HG03280 (cell line): ENCODE measurements at regions not wholly inside any gene's neighbourhood (a gene's known extent, or its start where the extent isn't known, plus 50 kb on each side); places are given as distances from the start of the nearest gene placed in this dataset.
A peak's percentile ranks its signal among the peaks of the same experiment; 100 is the strongest.
"Not testable (repeated sequence)": the region's sequence is repeated elsewhere in the genome, so short reads cannot be mapped to it uniquely, and the experiment has no call there.

Experiments used
- ATAC-seq: cut with Tn5 transposase; IDR thresholded peaks from one replicate; pipeline ENCODE4 v1.9.1; 2021; ENCODE audit warnings: mild to moderate bottlenecking, moderate library complexity; ENCODE audit not compliant: unreplicated experiment

- not testable (repeated sequence) for ATAC-seq
These were observed 131.8 kb downstream of the KDR start for GRCh38 chr4:54993473-54994026.

GRCh38 chr4:54992266-54992665 is 133.1 kb downstream of the KDR start:
- ATAC-seq, result no peak

GRCh38 chr4:54988655-54989054 is 136.7 kb downstream of the KDR start:
- no peak for ATAC-seq

- no peak for ATAC-seq
These were observed 139.1 kb downstream of the KDR start for GRCh38 chr4:54986095-54986846.

- no peak for ATAC-seq
These were observed 148.7 kb downstream of the KDR start for GRCh38 chr4:54976682-54977081.

- no peak for ATAC-seq
These were observed 149.4 kb downstream of the KDR start for GRCh38 chr4:54976031-54976430.

- no peak for ATAC-seq
These were observed 151.6 kb downstream of the KDR start for GRCh38 chr4:54973784-54974183.

GRCh38 chr4:54971474-54971950 is 153.9 kb downstream of the KDR start:
- ATAC-seq, result peak; percentile 76

GRCh38 chr4:54967289-54967688 is 158.1 kb downstream of the KDR start:
- ATAC-seq, result no peak

GRCh38 chr4:54961357-54961975 is 163.9 kb downstream of the KDR start:
- no peak for ATAC-seq

- no peak for ATAC-seq
These were observed 165.7 kb downstream of the KDR start for GRCh38 chr4:54959651-54960116.

GRCh38 chr4:54959131-54959530 is 166.3 kb downstream of the KDR start:
- no peak for ATAC-seq

- no peak for ATAC-seq
These were observed 167.2 kb downstream of the KDR start for GRCh38 chr4:54958236-54958635.

- ATAC-seq, result no peak
These were observed 170.6 kb downstream of the KDR start for GRCh38 chr4:54954656-54955388.

GRCh38 chr4:54946741-54947140 is 178.7 kb downstream of the KDR start:
- no peak for ATAC-seq

GRCh38 chr4:54945838-54946237 is 179.6 kb downstream of the KDR start:
- ATAC-seq, result no peak

GRCh38 chr4:54942721-54943120 is 182.7 kb downstream of the KDR start:
- ATAC-seq, result no peak

GRCh38 chr4:54941994-54942552 is 183.3 kb downstream of the KDR start:
- peak; percentile 61 for ATAC-seq

- no peak for ATAC-seq
These were observed 184.2 kb downstream of the KDR start for GRCh38 chr4:54940996-54941865.

GRCh38 chr4:54937501-54937900 is 187.9 kb downstream of the KDR start:
- no peak for ATAC-seq
